ENCODE measurements at regions not wholly inside any gene's neighbourhood (a gene's known extent, or its start where the extent isn't known, plus 50 kb on each side); places are given as distances from the start of the nearest gene placed in this dataset.

DNA sequence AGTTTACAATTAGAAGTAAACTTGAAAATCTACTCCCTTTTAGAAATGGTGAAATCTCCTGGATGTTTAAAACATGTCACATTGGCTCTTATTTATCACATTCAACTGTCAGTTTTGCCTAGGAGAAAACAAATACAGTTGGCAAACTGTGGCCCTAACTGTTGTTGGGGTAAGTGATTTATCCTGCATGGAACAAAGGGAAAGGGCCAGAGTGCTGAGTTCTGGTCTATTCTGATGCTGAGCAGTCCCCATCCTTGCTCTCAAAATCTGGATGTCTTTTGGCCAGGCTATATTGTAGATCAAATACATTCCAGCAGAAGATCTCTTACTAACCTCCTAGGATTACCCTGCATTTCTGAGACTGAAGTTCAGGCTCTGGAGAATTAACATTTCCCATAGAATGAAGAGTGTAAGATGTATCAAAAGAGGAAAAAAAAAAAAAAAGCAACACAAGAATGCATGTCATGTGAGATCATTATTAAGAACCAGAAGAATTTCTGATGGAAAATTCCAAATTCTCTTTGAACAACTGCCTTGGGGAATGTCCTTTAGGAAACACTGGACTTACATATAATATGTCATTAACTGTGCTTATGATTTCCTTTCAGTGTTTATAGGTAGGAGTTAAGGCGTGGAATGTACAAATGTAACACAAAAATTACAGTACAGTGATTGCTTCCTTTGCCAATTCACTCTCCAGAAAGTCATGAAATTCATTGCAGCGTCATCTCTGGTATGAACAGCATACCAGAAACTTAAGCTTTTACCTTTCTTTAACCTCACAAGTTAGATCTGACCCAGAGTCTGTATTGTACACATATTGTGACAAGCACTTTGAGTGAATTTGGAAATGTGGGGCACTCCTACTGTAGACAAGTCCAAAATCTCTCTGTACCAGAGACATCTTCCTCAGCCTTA lies 1012.5 kb upstream of the LCORL start:
- CTCF ChIA-PET: no interaction called here
- no peak overlapping the region for H3K4me3 ChIP-seq (ENCODE audit: low read depth, low read length)
- TF ChIP-seq, protein P1, sequence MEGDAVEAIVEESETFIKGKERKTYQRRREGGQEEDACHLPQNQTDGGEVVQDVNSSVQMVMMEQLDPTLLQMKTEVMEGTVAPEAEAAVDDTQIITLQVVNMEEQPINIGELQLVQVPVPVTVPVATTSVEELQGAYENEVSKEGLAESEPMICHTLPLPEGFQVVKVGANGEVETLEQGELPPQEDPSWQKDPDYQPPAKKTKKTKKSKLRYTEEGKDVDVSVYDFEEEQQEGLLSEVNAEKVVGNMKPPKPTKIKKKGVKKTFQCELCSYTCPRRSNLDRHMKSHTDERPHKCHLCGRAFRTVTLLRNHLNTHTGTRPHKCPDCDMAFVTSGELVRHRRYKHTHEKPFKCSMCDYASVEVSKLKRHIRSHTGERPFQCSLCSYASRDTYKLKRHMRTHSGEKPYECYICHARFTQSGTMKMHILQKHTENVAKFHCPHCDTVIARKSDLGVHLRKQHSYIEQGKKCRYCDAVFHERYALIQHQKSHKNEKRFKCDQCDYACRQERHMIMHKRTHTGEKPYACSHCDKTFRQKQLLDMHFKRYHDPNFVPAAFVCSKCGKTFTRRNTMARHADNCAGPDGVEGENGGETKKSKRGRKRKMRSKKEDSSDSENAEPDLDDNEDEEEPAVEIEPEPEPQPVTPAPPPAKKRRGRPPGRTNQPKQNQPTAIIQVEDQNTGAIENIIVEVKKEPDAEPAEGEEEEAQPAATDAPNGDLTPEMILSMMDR (IDR thresholded peaks at IDR 0.05; ENCODE audit: insufficient read depth, low read length, missing control alignments): no peak
- DNase-seq (ENCODE audit: low read depth, low spot score): no peak
- POLR2A ChIA-PET: no interaction called here

- H3K4me3 ChIP-seq (ENCODE audit: low read depth, low read length): no peak overlapping the region
- no peak for DNase-seq (ENCODE audit: low read depth, low spot score)
- TF ChIP-seq, protein P1 (IDR thresholded peaks at IDR 0.05; ENCODE audit: insufficient read depth, low read length, missing control alignments): no peak
- POLR2A ChIA-PET: no interaction called here
- CTCF ChIA-PET: no interaction called here
Observed at GRCh38 chr4:19030536-19030935, 1009.0 kb upstream of the LCORL start.

DNA sequence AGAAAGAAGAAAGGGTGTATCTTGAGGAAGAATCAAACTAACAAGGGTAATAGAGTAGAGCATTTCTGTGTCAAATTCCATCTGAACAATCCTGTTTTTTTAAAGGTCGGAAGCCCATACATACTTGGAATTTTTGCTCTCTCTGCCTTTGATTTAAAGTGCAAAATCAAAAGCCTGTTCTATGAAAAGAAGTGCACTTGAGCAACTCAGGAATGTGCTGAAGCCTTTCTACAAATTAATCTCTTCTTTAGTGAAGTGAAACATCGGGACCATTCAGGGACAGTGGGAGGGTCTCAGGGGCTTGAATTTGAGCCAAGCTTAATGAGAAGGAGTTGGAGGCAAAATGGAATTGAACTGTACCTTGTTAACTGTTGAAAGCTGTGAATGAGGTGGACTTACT lies 1008.5 kb upstream of the LCORL start:
- no peak overlapping the region for H3K4me3 ChIP-seq (ENCODE audit: low read depth, low read length)
- TF ChIP-seq, protein P1 (IDR thresholded peaks at IDR 0.05; ENCODE audit: insufficient read depth, low read length, missing control alignments): no peak
- ChIA-PET CTCF (no interaction called here), POLR2A (no interaction called here)
- no peak for DNase-seq (ENCODE audit: low read depth, low spot score)

DNA sequence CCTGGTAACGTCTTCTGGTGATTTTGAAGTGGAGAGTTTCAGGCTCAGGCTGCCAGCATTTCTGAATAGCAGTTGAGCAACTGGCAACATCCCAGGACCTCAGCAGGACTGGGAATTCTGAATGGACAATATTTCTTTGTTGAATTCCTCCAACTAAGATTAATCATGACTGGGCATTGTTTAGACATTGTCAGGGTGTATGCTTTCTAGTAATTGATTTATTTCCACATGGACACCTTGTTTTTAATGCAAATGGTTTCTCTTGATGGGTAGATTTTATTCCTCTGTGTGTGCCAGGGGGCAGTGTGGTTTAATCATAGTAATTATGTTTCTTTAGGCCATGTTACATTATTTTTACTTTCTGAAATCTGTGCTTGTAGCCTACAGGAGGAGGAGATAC lies 1004.7 kb upstream of the LCORL start:
- POLR2A ChIA-PET: no interaction called here
- CTCF ChIA-PET: no interaction called here
- no peak for DNase-seq (ENCODE audit: low read depth, low spot score)
- TF ChIP-seq, protein P1 (IDR thresholded peaks at IDR 0.05; ENCODE audit: insufficient read depth, low read length, missing control alignments): no peak
- H3K4me3 ChIP-seq (ENCODE audit: low read depth, low read length): no peak overlapping the region

GRCh38 chr4:19025031-19025430 lies 1003.5 kb upstream of the LCORL start:
- TF ChIP-seq, protein P1 (IDR thresholded peaks at IDR 0.05; ENCODE audit: insufficient read depth, low read length, missing control alignments): no peak
- no peak for DNase-seq (ENCODE audit: low read depth, low spot score)
- CTCF ChIA-PET: no interaction called here
- no peak overlapping the region for H3K4me3 ChIP-seq (ENCODE audit: low read depth, low read length)
- POLR2A ChIA-PET: no interaction called here

DNA sequence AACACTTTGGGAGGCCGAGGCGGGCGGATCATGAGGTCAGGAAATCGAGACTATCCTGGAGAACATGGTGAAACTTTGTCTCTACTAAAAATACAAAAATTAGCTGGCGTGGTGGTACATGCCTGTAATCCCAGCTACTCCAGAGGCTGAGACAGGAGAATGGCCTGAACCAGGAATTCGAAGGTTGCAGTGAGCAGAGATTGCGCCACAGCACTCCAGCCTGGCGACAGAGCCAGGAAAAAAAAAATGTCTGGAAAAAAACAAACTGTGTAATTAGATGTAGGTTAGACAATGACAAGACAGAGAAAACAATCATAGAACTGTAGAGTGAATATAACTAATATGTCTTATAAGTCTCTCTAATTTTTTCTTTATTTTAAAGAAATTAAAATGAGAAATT lies 1002.5 kb upstream of the LCORL start:
- H3K4me3 ChIP-seq (ENCODE audit: low read depth, low read length): no peak overlapping the region
- CTCF ChIA-PET: no interaction called here
- DNase-seq (ENCODE audit: low read depth, low spot score): no peak
- POLR2A ChIA-PET: no interaction called here
- TF ChIP-seq, protein P1 (IDR thresholded peaks at IDR 0.05; ENCODE audit: insufficient read depth, low read length, missing control alignments): no peak

Data from AG04449 (cell line).